SU-DHL-6 (cell line): ENCODE measurements at regions not wholly inside any gene's neighbourhood (a gene's known extent, or its start where the extent isn't known, plus 50 kb on each side); places are given as distances from the start of the nearest gene placed in this dataset.

ENCODE experiments used
- H2AFZ ChIP-seq: fragments of 200-600 bp; sonication (generic); 2 replicates; pipeline ENCODE4 v1.6.1; 2014; ENCODE audit warnings: low read depth, mild to moderate bottlenecking, moderate library complexity, mixed read lengths, antibody characterized with exemption, low read length; ENCODE audit not compliant: severe bottlenecking
- H3F3A ChIP-seq: fragments of 200-600 bp; shearing (Covaris generic); 2 replicates; pipeline ENCODE4 v1.6.0; 2016; ENCODE audit warnings: antibody characterized with exemption, mild to moderate bottlenecking; ENCODE audit not compliant: insufficient read depth
- H3K27ac ChIP-seq: fragments of 200-600 bp; sonication (generic); 2 replicates; pipeline ENCODE4 v1.5.1; 2016; ENCODE audit warnings: low read depth, mild to moderate bottlenecking, low read length, moderate library complexity, mixed read lengths
- H3K27me3 ChIP-seq: fragments of 200-600 bp; sonication (generic), shearing (Covaris generic); 2 replicates; pipeline ENCODE4 v1.6.0; 2014; ENCODE audit warnings: mild to moderate bottlenecking, low read length
- H3K36me3 ChIP-seq: fragments of 200-600 bp; sonication (generic); 2 replicates; pipeline ENCODE4 v1.6.1; 2014; ENCODE audit warnings: mild to moderate bottlenecking, low read length, mixed read lengths
- H3K4me2 ChIP-seq: fragments of 300-600, 200-600 bp; shearing (Covaris generic), sonication (generic); 2 replicates; pipeline ENCODE4 v1.6.0; 2014; ENCODE audit warnings: low read length, low read depth, mild to moderate bottlenecking; ENCODE audit not compliant: poor library complexity, severe bottlenecking
- H3K4me3 ChIP-seq: fragments of 200-600 bp; sonication (generic); 2 replicates; pipeline ENCODE4 v1.5.1; 2014; ENCODE audit warnings: antibody characterized with exemption, low read length, mild to moderate bottlenecking, mixed read lengths; ENCODE audit not compliant: insufficient read depth, poor library complexity, severe bottlenecking
- H3K79me2 ChIP-seq: fragments of 200-600 bp; sonication (generic); 2 replicates; pipeline ENCODE4 v1.6.1; 2014; ENCODE audit warnings: mild to moderate bottlenecking, low read length, moderate library complexity; ENCODE audit not compliant: insufficient read depth
- H3K9ac ChIP-seq: fragments of 200-600 bp; sonication (generic); 2 replicates; pipeline ENCODE4 v1.7.0; 2014; ENCODE audit warnings: mild to moderate bottlenecking, low read length
- H3K9me2 ChIP-seq: fragments of 200-600 bp; sonication (generic); replicated peaks from 2 replicates; pipeline ENCODE4 v1.6.1; 2014; ENCODE audit warnings: low read length; ENCODE audit not compliant: insufficient read depth
- H3K9me3 ChIP-seq: fragments of 200-600 bp; sonication (generic); 2 replicates; pipeline ENCODE4 v1.6.1; 2014; ENCODE audit warnings: low read length, mixed read lengths; ENCODE audit not compliant: insufficient read depth
- H4K20me1 ChIP-seq: fragments of 200-600 bp; sonication (generic); 2 replicates; pipeline ENCODE4 v1.6.1; 2014; ENCODE audit warnings: low read depth, mild to moderate bottlenecking, antibody characterized with exemption, low read length, moderate library complexity, mixed read lengths
- EZH2phosphoT487 ChIP-seq: fragments of 200-600 bp; sonication (generic), shearing (Covaris generic); conservative IDR thresholded peaks from 2 replicates; pipeline ENCODE4 v1.6.1; 2018; ENCODE audit warnings: mild to moderate bottlenecking, antibody characterized with exemption, low read length, moderate library complexity, mixed read lengths
- TF ChIP-seq, protein P1 (sequence below): fragments of 200-600 bp; sonication (generic); IDR thresholded peaks from one replicate; pipeline ENCODE4 v1.5.1; 2017; ENCODE audit warnings: antibody characterized with exemption, mild to moderate bottlenecking, low read length, moderate library complexity; ENCODE audit not compliant: insufficient read depth, poor library complexity, severe bottlenecking

DNA sequence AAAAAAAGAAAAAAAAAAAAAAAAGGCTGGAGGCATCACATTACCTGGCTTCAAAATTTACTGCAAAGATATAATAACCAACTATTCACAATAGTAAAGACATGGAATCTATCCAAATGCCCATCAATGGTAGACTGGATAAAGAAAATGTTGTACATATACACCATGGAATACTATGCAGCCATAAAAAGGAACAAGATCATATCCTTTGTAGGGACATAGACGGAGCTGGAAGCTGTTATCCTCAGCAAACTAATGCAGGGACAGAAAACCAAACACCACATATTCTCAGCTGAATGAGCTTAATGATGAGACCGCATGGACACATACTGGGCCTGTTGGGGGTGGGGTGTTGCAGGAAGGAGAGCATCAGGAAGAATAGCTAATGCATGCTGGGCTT lies 330.5 kb downstream of the SRGAP2C start:
- H2AFZ ChIP-seq, result no peak overlapping the region
- peaks cover 36% of the 10 kb centered on the region for H3F3A ChIP-seq
- no peaks in the 10 kb centered on the region for H3K79me2 ChIP-seq
- H3K9me2 ChIP-seq, result no peaks in the 10 kb centered on the region
- no peak overlapping the region for H3K4me3 ChIP-seq
- H4K20me1 ChIP-seq, result no peaks in the 10 kb centered on the region
- H3K9me3 ChIP-seq, result no peaks in the 10 kb centered on the region
- no peaks in the 10 kb centered on the region for H3K27me3 ChIP-seq
- no peaks in the 10 kb centered on the region for H3K36me3 ChIP-seq
- 0 out of 2 replicates have a peak overlapping the region, but pooled peaks have one; percentile 98 for H3K27ac ChIP-seq
- H3K4me2 ChIP-seq, result no peak overlapping the region
- TF ChIP-seq, protein P1, sequence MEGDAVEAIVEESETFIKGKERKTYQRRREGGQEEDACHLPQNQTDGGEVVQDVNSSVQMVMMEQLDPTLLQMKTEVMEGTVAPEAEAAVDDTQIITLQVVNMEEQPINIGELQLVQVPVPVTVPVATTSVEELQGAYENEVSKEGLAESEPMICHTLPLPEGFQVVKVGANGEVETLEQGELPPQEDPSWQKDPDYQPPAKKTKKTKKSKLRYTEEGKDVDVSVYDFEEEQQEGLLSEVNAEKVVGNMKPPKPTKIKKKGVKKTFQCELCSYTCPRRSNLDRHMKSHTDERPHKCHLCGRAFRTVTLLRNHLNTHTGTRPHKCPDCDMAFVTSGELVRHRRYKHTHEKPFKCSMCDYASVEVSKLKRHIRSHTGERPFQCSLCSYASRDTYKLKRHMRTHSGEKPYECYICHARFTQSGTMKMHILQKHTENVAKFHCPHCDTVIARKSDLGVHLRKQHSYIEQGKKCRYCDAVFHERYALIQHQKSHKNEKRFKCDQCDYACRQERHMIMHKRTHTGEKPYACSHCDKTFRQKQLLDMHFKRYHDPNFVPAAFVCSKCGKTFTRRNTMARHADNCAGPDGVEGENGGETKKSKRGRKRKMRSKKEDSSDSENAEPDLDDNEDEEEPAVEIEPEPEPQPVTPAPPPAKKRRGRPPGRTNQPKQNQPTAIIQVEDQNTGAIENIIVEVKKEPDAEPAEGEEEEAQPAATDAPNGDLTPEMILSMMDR, result no peak
- no peak for TF ChIP-seq EZH2phosphoT487
- no peak overlapping the region for H3K9ac ChIP-seq

DNA sequence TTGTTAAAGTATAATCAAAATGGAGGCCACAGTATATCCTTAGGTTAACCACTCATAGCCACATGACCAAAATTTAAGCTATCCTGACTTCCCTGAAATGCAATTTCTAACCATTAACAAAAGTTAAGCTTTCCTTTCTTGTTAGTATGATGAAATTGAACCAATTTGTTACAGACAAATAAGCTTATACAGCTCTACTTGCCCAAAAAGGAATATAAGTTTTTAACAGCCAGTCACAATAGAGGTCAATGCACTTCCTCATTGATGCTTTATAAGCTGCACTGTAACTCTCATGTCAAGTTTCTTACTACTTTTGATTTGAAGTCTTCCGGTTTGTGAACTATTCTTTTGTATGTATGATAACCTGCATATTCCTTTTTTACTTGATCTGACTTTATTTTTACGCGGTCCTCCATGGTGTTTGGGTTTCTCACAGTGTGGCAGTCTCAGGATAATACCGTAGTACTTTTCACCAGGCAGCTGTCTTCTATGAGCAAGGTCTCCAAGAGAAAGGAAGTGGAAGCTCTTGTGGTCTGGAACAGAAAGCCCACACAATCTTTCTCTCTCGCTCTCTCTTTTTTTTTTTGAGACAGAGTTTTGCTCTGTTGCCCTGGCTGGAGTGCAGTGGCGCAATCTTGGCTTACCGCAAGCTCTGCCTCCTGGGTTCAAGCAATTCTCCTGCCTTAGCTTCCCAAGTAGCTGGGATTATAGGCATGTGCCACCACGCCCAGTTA lies 331.6 kb downstream of the SRGAP2C start:
- H3K9ac ChIP-seq, result peak overlapping the region; percentile 91
- H3K4me3 ChIP-seq, result no peak overlapping the region

DNA sequence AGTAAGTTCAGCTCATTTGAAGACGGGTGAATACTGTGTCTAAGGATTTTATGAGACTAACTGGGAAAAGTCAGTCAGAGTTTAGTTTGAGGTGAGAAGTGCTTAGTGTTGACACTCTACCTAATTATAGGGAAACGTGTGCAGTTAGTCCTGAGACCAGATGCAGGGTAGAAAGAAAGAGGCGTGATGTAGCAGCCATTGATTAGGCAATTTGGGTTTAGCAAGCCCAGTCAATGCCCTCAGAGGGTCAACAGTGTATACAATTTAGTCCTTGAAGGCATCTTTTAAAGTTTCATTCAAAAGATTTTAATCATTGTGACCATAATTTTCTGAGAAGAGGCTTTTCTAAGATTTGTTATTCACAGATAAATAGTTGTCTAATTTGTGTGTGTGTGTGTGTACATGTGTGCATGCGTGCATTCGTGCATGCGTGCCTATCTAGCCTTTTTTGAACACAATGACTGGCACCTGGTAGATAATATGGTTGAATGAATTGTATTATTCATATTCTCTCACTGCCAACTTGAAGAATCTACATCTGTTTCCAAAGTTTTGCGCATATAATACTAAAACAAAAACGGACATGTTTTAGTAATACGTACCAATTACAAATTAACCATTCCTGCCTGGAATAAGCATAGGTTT lies 332.9 kb downstream of the SRGAP2C start:
- no peaks in the 10 kb centered on the region for H3K79me2 ChIP-seq
- no peak for TF ChIP-seq EZH2phosphoT487
- TF ChIP-seq, protein P1, result no peak
- no peaks in the 10 kb centered on the region for H3K9me2 ChIP-seq
- no peaks in the 10 kb centered on the region for H3K9me3 ChIP-seq
- no peaks in the 10 kb centered on the region for H3K36me3 ChIP-seq
- H3K4me2 ChIP-seq, result peak overlapping the region; percentile 93
- H3F3A ChIP-seq, result peaks cover 38% of the 10 kb centered on the region
- H3K27ac ChIP-seq, result peak overlapping the region; percentile 98
- H3K4me3 ChIP-seq, result peak overlapping the region; percentile 73
- no peaks in the 10 kb centered on the region for H4K20me1 ChIP-seq
- peak overlapping the region; percentile 91 for H3K9ac ChIP-seq
- no peak overlapping the region for H2AFZ ChIP-seq
- no peaks in the 10 kb centered on the region for H3K27me3 ChIP-seq

More for the DNA sequence above, 331.6 kb downstream of the SRGAP2C start:
- Histone ChIP-seq H3K4me2 (peak overlapping the region; percentile 93), H3K27me3 (no peaks in the 10 kb centered on the region), H3K36me3 (no peaks in the 10 kb centered on the region), H3K79me2 (no peaks in the 10 kb centered on the region), H3K27ac (peak overlapping the region; percentile 98), H3K9me2 (no peaks in the 10 kb centered on the region), H2AFZ (peak overlapping the region; percentile 65), H3F3A (peaks cover 38% of the 10 kb centered on the region), H4K20me1 (no peaks in the 10 kb centered on the region), H3K9me3 (no peaks in the 10 kb centered on the region)
- TF ChIP-seq, protein P1, result no peak
- no peak for TF ChIP-seq EZH2phosphoT487
